BJ (cell line): ENCODE measurements at regions not wholly inside any gene's neighbourhood (a gene's known extent, or its start where the extent isn't known, plus 50 kb on each side); places are given as distances from the start of the nearest gene placed in this dataset.

Experiments used
- CTCF ChIA-PET: fragments of 350-600 bp; formaldehyde crosslinking; extraction: SDS; loops from one replicate; lab custom pipeline; 2021; ENCODE audit warnings: antibody characterized with exemption, inconsistent platforms; lab: Yijun Ruan, JAX
- POLR2A ChIA-PET: fragments of 300-600 bp; sonication (Branson Sonifier 250); formaldehyde crosslinking; extraction: SDS; loops from one replicate; lab custom pipeline; 2021; ENCODE audit warnings: antibody characterized with exemption; lab: Charles Lee
- DNase-seq: peaks from one replicate; pipeline ENCODE4 v3.0.0-alpha.2; 2011; ENCODE audit warnings: low read depth
- H3K27me3 ChIP-seq: 2 replicates; pipeline ENCODE4 v1.6.0; 2011; ENCODE audit warnings: low read length; ENCODE audit not compliant: control insufficient read depth, insufficient read depth
- H3K36me3 ChIP-seq: 2 replicates; pipeline ENCODE4 v1.5.1; 2011; ENCODE audit warnings: low read length; ENCODE audit not compliant: control insufficient read depth, insufficient read depth
- H3K4me3 ChIP-seq: 2 replicates; pipeline ENCODE4 v1.5.1; 2011; ENCODE audit warnings: low read depth, mild to moderate bottlenecking, control low read depth, low read length
- CTCF ChIP-seq: IDR thresholded peaks from 2 replicates; pipeline ENCODE4 v1.5.1; 2011; ENCODE audit warnings: low read depth, mild to moderate bottlenecking, control low read depth, inconsistent platforms, low read length, moderate library complexity; ENCODE audit not compliant: insufficient read depth

- Histone ChIP-seq H3K4me3 (no peak overlapping the region), H3K27me3 (no peaks in the 10 kb centered on the region), H3K36me3 (no peaks in the 10 kb centered on the region)
- CTCF ChIA-PET: no interaction called here
- POLR2A ChIA-PET: no interaction called here
- DNase-seq: no peak
- no peak for TF ChIP-seq CTCF
Measured at GRCh38 chr6:158907931-158908330, 88.8 kb upstream of the EZR start.

- no peaks in the 10 kb centered on the region for H3K36me3 ChIP-seq
- CTCF ChIA-PET: interaction anchor here (1.8 kb wide), 1 partner anchor 10 kb away, joined by 4 read pairs; no protein-coding TSS in a partner anchor
- POLR2A ChIA-PET: no interaction called here
- no peak for DNase-seq
- H3K27me3 ChIP-seq: no peaks in the 10 kb centered on the region
- H3K4me3 ChIP-seq: no peak overlapping the region
- TF ChIP-seq CTCF: no peak
Measured at GRCh38 chr6:158906926-158907325, 87.8 kb upstream of the EZR start.

GRCh38 chr6:158905277-158905676 is 86.1 kb upstream of the EZR start:
- no peak for DNase-seq
- CTCF ChIA-PET: no interaction called here

GRCh38 chr6:158903801-158904200 is 84.6 kb upstream of the EZR start:
- ChIA-PET CTCF (interaction anchor here (1.0 kb wide), 1 partner anchor 13 kb away, joined by 4 read pairs; no protein-coding TSS in a partner anchor), POLR2A (no interaction called here)
- Histone ChIP-seq H3K36me3 (no peaks in the 10 kb centered on the region), H3K4me3 (no peak overlapping the region), H3K27me3 (no peaks in the 10 kb centered on the region)
- DNase-seq: no peak
- TF ChIP-seq CTCF: no peak

More at GRCh38 chr6:158905277-158905676, 86.1 kb upstream of the EZR start:
- POLR2A ChIA-PET: no interaction called here
- no peak for TF ChIP-seq CTCF
- H3K4me3 ChIP-seq: no peak overlapping the region
- H3K27me3 ChIP-seq: no peaks in the 10 kb centered on the region
- H3K36me3 ChIP-seq: no peaks in the 10 kb centered on the region

GRCh38 chr6:158900663-158901312 is 81.6 kb upstream of the EZR start:
- Histone ChIP-seq H3K36me3 (no peaks in the 10 kb centered on the region), H3K4me3 (no peak overlapping the region), H3K27me3 (no peaks in the 10 kb centered on the region)
- CTCF ChIA-PET: no interaction called here
- POLR2A ChIA-PET: no interaction called here
- DNase-seq: no peak
- TF ChIP-seq CTCF: no peak
